OCI-LY7 (cell line): ENCODE measurements at regions not wholly inside any gene's neighbourhood (a gene's known extent, or its start where the extent isn't known, plus 50 kb on each side); places are given as distances from the start of the nearest gene placed in this dataset.

Experiments used
- BruUV-seq: library from RNA; stranded (reverse); fragments of 400-500 nt; replicated peaks from 2 replicates; lab custom pipeline; 2021; lab: Mats Ljungman, UMichigan
- CTCF ChIA-PET: fragments of 300-600 bp; sonication (Branson Sonifier 250); formaldehyde crosslinking; loops from one replicate; lab custom pipeline; 2022; ENCODE audit warnings: antibody characterized with exemption; ENCODE audit not compliant: unreplicated experiment; lab: Charles Lee
- POLR2A ChIA-PET: fragments of 300-600 bp; sonication (Branson Sonifier 250); formaldehyde crosslinking; loops from one replicate; lab custom pipeline; 2022; ENCODE audit warnings: antibody characterized with exemption; lab: Charles Lee
- DNase-seq: peaks from one replicate; pipeline ENCODE4 v3.0.0-alpha.2; 2015; ENCODE audit warnings: low spot score
- H2AFZ ChIP-seq: fragments of 200-600 bp; sonication (generic), shearing (Covaris generic); 2 replicates; pipeline ENCODE4 v1.6.1; 2014; ENCODE audit warnings: mild to moderate bottlenecking, antibody characterized with exemption, low read length, moderate library complexity
- H3K27ac ChIP-seq: fragments of 200-600 bp; sonication (generic); 2 replicates; pipeline ENCODE4 v1.5.1; 2014; ENCODE audit warnings: mixed run types, low read depth, mild to moderate bottlenecking, moderate library complexity, low read length, inconsistent platforms; ENCODE audit not compliant: poor library complexity, severe bottlenecking
- H3K36me3 ChIP-seq: fragments of 200-600 bp; sonication (generic); 2 replicates; pipeline ENCODE4 v1.6.1; 2014; ENCODE audit warnings: mild to moderate bottlenecking, antibody characterized with exemption, low read length, moderate library complexity, mixed read lengths; ENCODE audit not compliant: insufficient read depth
- H3K4me1 ChIP-seq: fragments of 200-600 bp; sonication (generic); 2 replicates; pipeline ENCODE4 v1.5.1; 2014; ENCODE audit warnings: mild to moderate bottlenecking, low read length; ENCODE audit not compliant: insufficient read depth, poor library complexity, severe bottlenecking
- H3K4me2 ChIP-seq: fragments of 200-600 bp; sonication (generic); 2 replicates; pipeline ENCODE4 v1.6.1; 2014; ENCODE audit warnings: mild to moderate bottlenecking, low read length
- H3K4me3 ChIP-seq: fragments of 200-600 bp; sonication (generic); 2 replicates; pipeline ENCODE4 v1.5.1; 2014; ENCODE audit warnings: mild to moderate bottlenecking, low read depth, low read length; ENCODE audit not compliant: poor library complexity, severe bottlenecking
- H3K79me2 ChIP-seq: fragments of 200-600 bp; sonication (generic); 2 replicates; pipeline ENCODE4 v1.6.1; 2016; ENCODE audit warnings: low read depth, mild to moderate bottlenecking, low read length, moderate library complexity, mixed read lengths; ENCODE audit not compliant: insufficient read depth
- H3K9me2 ChIP-seq: fragments of 200-600 bp; sonication (generic); 2 replicates; pipeline ENCODE4 v1.6.1; 2016; ENCODE audit warnings: mild to moderate bottlenecking, low read length, mixed read lengths; ENCODE audit not compliant: insufficient read depth
- H3K9me3 ChIP-seq: fragments of 200-600 bp; sonication (generic); 2 replicates; pipeline ENCODE4 v1.6.1; 2014; ENCODE audit warnings: mild to moderate bottlenecking, mixed run types, low read length, mixed read lengths
- H4K20me1 ChIP-seq: fragments of 200-600 bp; sonication (generic); 2 replicates; pipeline ENCODE4 v1.6.1; 2014; ENCODE audit warnings: mild to moderate bottlenecking, antibody characterized with exemption, low read length, moderate library complexity, mixed read lengths; ENCODE audit not compliant: insufficient read depth
- CTCF ChIP-seq: fragments of 200-600 bp; sonication (generic); conservative IDR thresholded peaks from 2 replicates; pipeline ENCODE4 v1.5.1; 2014; ENCODE audit warnings: mild to moderate bottlenecking, antibody characterized with exemption, low read length, moderate library complexity, mixed read lengths
- EZH2phosphoT487 ChIP-seq: fragments of 200-600 bp; sonication (generic); IDR thresholded peaks from 2 replicates; pipeline ENCODE4 v1.6.1; 2018; ENCODE audit warnings: low read depth, borderline replicate concordance, mild to moderate bottlenecking, mixed run types, antibody characterized with exemption, low read length, moderate library complexity, mixed read lengths
- intact Hi-C: fragments of 100-400 bp; cut with micrococcal nuclease; formaldehyde crosslinking; loops from one replicate; pipeline ENCODE4 v1.10.0; 2022; ENCODE audit not compliant: unreplicated experiment

DNA sequence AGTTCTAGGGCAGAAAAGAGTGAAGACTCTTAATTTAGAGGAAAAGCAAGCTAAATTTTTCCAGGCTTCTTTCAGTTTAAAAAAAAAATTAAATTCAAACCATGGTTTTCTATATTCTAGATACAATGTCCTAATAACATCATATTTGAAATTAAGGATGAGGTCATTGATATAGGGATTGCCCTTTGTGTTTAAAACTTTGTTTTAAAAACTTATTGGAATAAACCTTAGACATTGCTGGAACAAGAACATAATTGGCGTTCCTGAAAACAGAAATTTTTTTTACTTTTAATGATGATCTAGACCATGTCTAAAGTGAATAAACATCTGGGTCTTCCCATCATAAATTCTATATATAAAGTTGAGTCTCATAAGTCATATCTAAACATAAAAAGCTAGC, 859.4 kb upstream of the CHORDC1 start:
- Histone ChIP-seq H3K9me3 (no peaks in the 10 kb centered on the region), H3K4me1 (no peaks in the 10 kb centered on the region), H3K36me3 (no peaks in the 10 kb centered on the region), H3K4me2 (no peak overlapping the region), H3K79me2 (no peaks in the 10 kb centered on the region), H3K27ac (no peak overlapping the region), H3K9me2 (no peaks in the 10 kb centered on the region), H2AFZ (no peak overlapping the region), H4K20me1 (no peaks in the 10 kb centered on the region), H3K4me3 (no peak overlapping the region)
- intact Hi-C loops, result no loop called here
- no peak for DNase-seq
- CTCF ChIA-PET, result no interaction called here
- POLR2A ChIA-PET, result no interaction called here
- TF ChIP-seq CTCF (no peak), EZH2phosphoT487 (no peak)
- no TSS peak for BruUV-seq

DNA sequence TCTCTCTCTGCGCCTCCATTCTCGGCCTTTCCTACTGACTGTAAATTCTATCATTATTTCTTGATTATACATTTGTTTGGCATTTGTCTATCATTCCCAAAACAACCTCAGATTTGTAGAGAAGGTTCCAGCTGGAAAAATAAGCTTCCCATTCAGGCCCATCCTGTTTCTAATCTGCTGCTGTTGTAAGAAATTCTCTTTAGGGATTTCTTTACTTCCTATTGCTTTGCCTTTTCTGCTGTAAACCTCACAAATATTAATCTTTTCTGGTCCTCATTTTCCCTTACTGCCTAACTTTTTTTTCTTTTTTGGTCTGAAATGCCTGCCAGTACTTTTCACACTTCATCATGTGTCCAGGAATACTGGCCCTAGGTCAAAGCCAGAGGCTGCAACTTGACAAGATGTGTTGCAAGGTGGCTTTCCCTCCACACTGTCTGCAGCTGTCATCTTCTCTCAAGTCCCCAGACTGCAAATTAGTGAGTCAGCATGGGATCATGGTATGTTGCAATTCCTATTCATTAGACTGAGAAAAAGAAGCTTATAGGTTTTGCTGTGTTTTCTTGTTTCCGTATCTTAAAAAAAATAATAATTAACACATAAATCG, 858.7 kb upstream of the CHORDC1 start:
- ChIA-PET POLR2A (no interaction called here), CTCF (no interaction called here)
- no peaks in the 10 kb centered on the region for H3K9me3 ChIP-seq
- H3K79me2 ChIP-seq, result no peaks in the 10 kb centered on the region
- no peaks in the 10 kb centered on the region for H3K4me1 ChIP-seq
- no peaks in the 10 kb centered on the region for H4K20me1 ChIP-seq
- no peaks in the 10 kb centered on the region for H3K36me3 ChIP-seq
- no peak for DNase-seq
- BruUV-seq, result no TSS peak
- H2AFZ ChIP-seq, result no peak overlapping the region
- no peak overlapping the region for H3K4me3 ChIP-seq
- intact Hi-C loops, result no loop called here
- H3K9me2 ChIP-seq, result no peaks in the 10 kb centered on the region
- H3K27ac ChIP-seq, result no peak overlapping the region
- TF ChIP-seq EZH2phosphoT487 (no peak), CTCF (no peak)
- no peak overlapping the region for H3K4me2 ChIP-seq

DNA sequence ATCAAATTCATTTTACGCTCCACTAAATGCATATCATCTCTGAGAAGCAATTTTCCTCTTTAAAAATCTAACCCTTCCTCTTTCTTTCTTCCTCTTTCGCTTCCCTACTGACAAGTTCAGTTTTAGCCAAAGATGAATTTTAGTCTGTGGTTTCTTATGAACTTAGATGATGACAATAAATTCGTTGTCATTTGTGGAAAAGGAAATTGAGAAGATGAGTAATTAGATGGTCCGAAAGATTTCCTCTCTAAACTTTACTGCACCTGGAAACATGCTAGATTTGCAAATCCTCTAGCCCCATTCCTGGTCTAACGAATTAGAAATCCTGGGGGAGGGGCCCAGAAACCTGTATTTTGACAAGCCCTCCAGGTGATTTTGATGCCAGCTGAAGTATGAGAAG, 855.4 kb upstream of the CHORDC1 start:
- Histone ChIP-seq H3K9me3 (no peaks in the 10 kb centered on the region), H3K36me3 (no peaks in the 10 kb centered on the region), H3K27ac (no peak overlapping the region), H3K4me2 (no peak overlapping the region), H3K9me2 (no peaks in the 10 kb centered on the region), H3K4me3 (no peak overlapping the region), H3K79me2 (no peaks in the 10 kb centered on the region), H4K20me1 (no peaks in the 10 kb centered on the region), H2AFZ (no peak overlapping the region), H3K4me1 (no peaks in the 10 kb centered on the region)
- TF ChIP-seq CTCF (no peak), EZH2phosphoT487 (no peak)
- no TSS peak for BruUV-seq
- intact Hi-C loops, result no loop called here
- no peak for DNase-seq
- ChIA-PET CTCF (no interaction called here), POLR2A (interaction anchor here (1.5 kb wide), 1 partner anchor 76 kb away, joined by 6 read pairs; no protein-coding TSS in a partner anchor)
